Ishikawa (cell line): ENCODE measurements at regions not wholly inside any gene's neighbourhood (a gene's known extent, or its start where the extent isn't known, plus 50 kb on each side); places are given as distances from the start of the nearest gene placed in this dataset.

Source experiments
- CEBPB ChIP-seq: IDR thresholded peaks from 2 replicates; pipeline ENCODE4 v1.6.1; 2012
- CREB1 ChIP-seq: IDR thresholded peaks from 2 replicates; pipeline ENCODE4 v1.6.1; 2012; ENCODE audit warnings: low read depth
- EGR1 ChIP-seq: IDR thresholded peaks from 2 replicates; pipeline ENCODE4 v1.6.1; 2012
- EP300 ChIP-seq: IDR thresholded peaks from 2 replicates; pipeline ENCODE4 v1.6.1; 2012; ENCODE audit warnings: borderline replicate concordance
- FOXM1 ChIP-seq: IDR thresholded peaks from 2 replicates; pipeline ENCODE4 v1.6.1; 2012; ENCODE audit warnings: low read depth, borderline replicate concordance
- NFIC ChIP-seq: IDR thresholded peaks from 2 replicates; pipeline ENCODE4 v1.6.1; 2012
- RAD21 ChIP-seq: IDR thresholded peaks from 2 replicates; pipeline ENCODE4 v1.6.1; 2012; ENCODE audit warnings: low read depth
- REST ChIP-seq: IDR thresholded peaks from 2 replicates; pipeline ENCODE4 v1.6.1; 2012; ENCODE audit warnings: low read depth, mild to moderate bottlenecking
- TAF1 ChIP-seq: IDR thresholded peaks from 2 replicates; pipeline ENCODE4 v1.6.1; 2012; ENCODE audit warnings: low read depth, mild to moderate bottlenecking
- TCF12 ChIP-seq: IDR thresholded peaks from 2 replicates; pipeline ENCODE4 v1.6.1; 2012; ENCODE audit warnings: low read depth
- TEAD4 ChIP-seq: IDR thresholded peaks from 2 replicates; pipeline ENCODE4 v1.6.1; 2012
- USF1 ChIP-seq: IDR thresholded peaks from 2 replicates; pipeline ENCODE4 v1.6.1; 2012
- YY1 ChIP-seq: IDR thresholded peaks from 2 replicates; pipeline ENCODE4 v1.6.1; 2012; ENCODE audit warnings: low read depth
- ZBTB7A ChIP-seq: IDR thresholded peaks from 2 replicates; pipeline ENCODE4 v1.6.1; 2012; ENCODE audit warnings: low read depth
- TF ChIP-seq, protein P1 (sequence below): IDR thresholded peaks from 2 replicates; pipeline ENCODE4 v1.6.1; 2012

GRCh38 chr1:184300446-184300845 lies 86.4 kb upstream of the C1orf21 start:
- TF ChIP-seq TAF1 (no peak), NFIC (no peak), EP300 (no peak), CEBPB (no peak), RAD21 (no peak), CREB1 (no peak), FOXM1 (no peak), TCF12 (no peak), TEAD4 (no peak), REST (no peak), ZBTB7A (no peak), USF1 (no peak), EGR1 (no peak), YY1 (no peak)
- TF ChIP-seq, protein P1, sequence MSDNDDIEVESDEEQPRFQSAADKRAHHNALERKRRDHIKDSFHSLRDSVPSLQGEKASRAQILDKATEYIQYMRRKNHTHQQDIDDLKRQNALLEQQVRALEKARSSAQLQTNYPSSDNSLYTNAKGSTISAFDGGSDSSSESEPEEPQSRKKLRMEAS, result no peak

DNA sequence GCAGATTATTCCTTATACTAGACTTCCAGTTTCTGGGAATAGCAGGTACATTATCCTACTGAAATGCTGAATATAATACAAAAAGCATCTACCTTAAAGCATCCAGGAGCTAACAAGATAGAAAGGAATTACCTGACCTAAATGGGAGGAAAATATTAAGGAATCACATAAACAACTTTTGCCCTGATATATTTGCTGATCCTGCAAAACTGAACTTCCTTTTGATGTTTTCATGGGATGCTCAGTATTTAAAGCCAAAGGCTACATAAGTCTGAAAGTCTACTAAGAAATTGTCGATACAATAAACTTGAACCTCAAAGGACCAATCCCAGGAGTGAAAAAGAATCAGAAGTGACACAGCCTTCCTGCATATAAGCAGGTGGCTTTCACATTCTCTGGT lies 85.6 kb upstream of the C1orf21 start:
- TF ChIP-seq USF1 (no peak), TCF12 (no peak), CREB1 (no peak), ZBTB7A (no peak)

GRCh38 chr1:184302346-184302745 lies 84.5 kb upstream of the C1orf21 start:
- TF ChIP-seq NFIC (no peak), FOXM1 (no peak), TEAD4 (no peak), CREB1 (no peak), TCF12 (no peak), ZBTB7A (no peak), CEBPB (no peak), EGR1 (no peak), RAD21 (no peak), REST (no peak)

GRCh38 chr1:184310157-184310819 lies 76.5 kb upstream of the C1orf21 start:
- TF ChIP-seq USF1, result no peak
- TF ChIP-seq EP300, result no peak
- TF ChIP-seq TCF12, result no peak
- TF ChIP-seq, protein P1, result no peak
- no peak for TF ChIP-seq REST
- no peak for TF ChIP-seq TAF1
- no peak for TF ChIP-seq ZBTB7A
- TF ChIP-seq NFIC, result no peak
- no peak for TF ChIP-seq EGR1
- no peak for TF ChIP-seq YY1
